ENCODE measurements at regions not wholly inside any gene's neighbourhood (a gene's known extent, or its start where the extent isn't known, plus 50 kb on each side); places are given as distances from the start of the nearest gene placed in this dataset.

DNA sequence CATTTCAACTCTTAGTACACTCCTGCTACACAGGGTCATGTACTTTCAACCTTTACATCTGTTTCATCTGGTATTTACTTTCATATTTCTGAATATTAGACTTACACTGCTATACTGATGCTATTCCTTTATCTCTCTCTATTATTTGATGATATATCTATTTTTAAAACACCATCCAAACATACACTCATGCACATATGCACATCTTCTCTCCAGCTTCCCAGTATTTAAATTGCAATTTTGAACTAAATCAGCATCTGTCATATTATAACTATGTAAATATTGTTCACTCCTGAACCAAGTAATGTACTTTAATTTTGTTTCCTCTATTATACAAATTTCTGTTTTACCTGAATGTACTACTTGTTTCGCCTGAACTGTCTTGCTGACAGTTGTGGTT lies 293.6 kb upstream of the FLRT2 start:
- TF ChIP-seq POLR2A (IDR thresholded peaks at IDR 0.05; ENCODE audit: low read length) = no peak
- TF ChIP-seq GATA1 (IDR thresholded peaks at IDR 0.05; ENCODE audit: low read depth, low read length) = no peak

Measured in erythroblast (primary cell).